HCT116 (cell line): ENCODE measurements at regions not wholly inside any gene's neighbourhood (a gene's known extent, or its start where the extent isn't known, plus 50 kb on each side); places are given as distances from the start of the nearest gene placed in this dataset.

Source experiments
- ATAC-seq: fragments of 200-7000 bp; cut with Tn5 transposase; 2 replicates; pipeline ENCODE4 v1.9.1; 2020; ENCODE audit warnings: mild to moderate bottlenecking, moderate library complexity
- BruUV-seq: library from RNA; stranded (reverse); fragments of 400-500 nt; replicated peaks from 2 replicates; lab custom pipeline; 2021; lab: Mats Ljungman, UMichigan
- CTCF ChIA-PET: fragments of 300-600 bp; sonication (Branson Sonifier 250); formaldehyde crosslinking; loops from one replicate; lab custom pipeline; 2021; ENCODE audit warnings: antibody characterized with exemption; lab: Charles Lee
- POLR2A ChIA-PET: fragments of 300-600, 350-600 bp; sonication (Branson Sonifier 250); formaldehyde crosslinking; loops from one replicate; lab custom pipeline; 2021; ENCODE audit warnings: antibody characterized with exemption; lab: Charles Lee
- RAD21 ChIA-PET, 2 experiments: fragments of 300-600 bp; sonication (Branson Sonifier 250); formaldehyde crosslinking; loops; one replicate each; lab custom pipeline; 2023; ENCODE audit warnings: low total read pairs in 2 of 2; ENCODE audit not compliant: uncharacterized antibody in 2 of 2, unreplicated experiment in 2 of 2, low non-redundant PET in 1 of 2; lab: Charles Lee
- DNase-seq: peaks from one replicate; pipeline ENCODE4 v3.0.0-alpha.2; 2010; ENCODE audit warnings: low read depth, low spot score
- H2AFZ ChIP-seq: fragments of 200-600 bp; shearing (Covaris generic), sonication (generic); 2 replicates; pipeline ENCODE4 v1.6.1; 2017; ENCODE audit warnings: low read depth, mixed run types, mixed read lengths, antibody characterized with exemption, low read length; ENCODE audit not compliant: poor library complexity, severe bottlenecking
- H3K27ac ChIP-seq: 2 replicates; pipeline ENCODE4 v1.5.1; 2012; ENCODE audit warnings: low read depth, low read length
- H3K27me3 ChIP-seq: fragments of 200-600 bp; sonication (generic); 2 replicates; pipeline ENCODE4 v1.6.1; 2016; ENCODE audit warnings: mixed run types, low read length, mixed read lengths; ENCODE audit not compliant: insufficient read depth
- H3K36me3 ChIP-seq, 2 experiments: fragments of 200-500 bp in 1 of 2; fragments of 200-600 bp in 1 of 2; sonication (Bioruptor generic) in 1 of 2; sonication (generic) in 1 of 2; 2 replicates each; pipeline versions ENCODE4 v1.5.1 to v1.6.1; 2014 to 2016; ENCODE audit warnings: low read length in 2 of 2, inconsistent platforms in 1 of 2, mixed read lengths in 1 of 2, mixed run types in 1 of 2; ENCODE audit not compliant: insufficient read depth in 2 of 2, control insufficient read depth in 1 of 2
- H3K4me1 ChIP-seq, 2 experiments: fragments of 200-600 bp in 1 of 2; sonication (generic) in 1 of 2; 2 replicates each; pipeline versions ENCODE4 v1.5.1 to v1.6.1; 2012 to 2017; ENCODE audit warnings: low read length in 2 of 2, inconsistent platforms in 1 of 2, mild to moderate bottlenecking in 1 of 2, mixed read lengths in 1 of 2, mixed run types in 1 of 2, moderate library complexity in 1 of 2; ENCODE audit not compliant: insufficient read depth in 2 of 2, control insufficient read depth in 1 of 2
- H3K4me2 ChIP-seq: fragments of 200-600 bp; sonication (generic); 2 replicates; pipeline ENCODE4 v1.6.1; 2017; ENCODE audit warnings: mixed run types, low read length, mixed read lengths
- H3K4me3 ChIP-seq, 2 experiments: fragments of 200-600 bp in 1 of 2; sonication (generic) in 1 of 2; replicated peaks in 1 of 2; 2 replicates each; pipeline ENCODE4 v1.5.1; 2011 to 2016; ENCODE audit warnings: low read length in 2 of 2, control low read depth in 1 of 2, low read depth in 1 of 2, mild to moderate bottlenecking in 1 of 2, mixed read lengths in 1 of 2, mixed run types in 1 of 2
- H3K79me2 ChIP-seq: fragments of 200-600 bp; sonication (generic); 2 replicates; pipeline ENCODE4 v1.6.1; 2017; ENCODE audit warnings: mild to moderate bottlenecking, mixed run types, low read length, moderate library complexity, mixed read lengths; ENCODE audit not compliant: insufficient read depth
- H3K9ac ChIP-seq: fragments of 200-600 bp; sonication (generic); 2 replicates; pipeline ENCODE4 v1.6.1; 2016; ENCODE audit warnings: low read length, mixed read lengths
- H3K9me2 ChIP-seq: fragments of 200-600 bp; sonication (generic), shearing (Covaris generic); 2 replicates; pipeline ENCODE4 v1.6.1; 2017; ENCODE audit warnings: mixed run types, mild to moderate bottlenecking, moderate library complexity; ENCODE audit not compliant: insufficient read depth
- H3K9me3 ChIP-seq, 2 experiments: fragments of 200-500 bp in 1 of 2; fragments of 200-600 bp in 1 of 2; sonication (Bioruptor generic) in 1 of 2; sonication (generic) in 1 of 2; 2 replicates each; pipeline ENCODE4 v1.6.1; 2014 to 2017; ENCODE audit warnings: low read length in 2 of 2, mixed read lengths in 2 of 2, inconsistent platforms in 1 of 2, low read depth in 1 of 2, mild to moderate bottlenecking in 1 of 2, mixed run types in 1 of 2, moderate library complexity in 1 of 2; ENCODE audit not compliant: control insufficient read depth in 1 of 2, insufficient read depth in 1 of 2
- H4K20me1 ChIP-seq: fragments of 200-600 bp; sonication (generic), shearing (Covaris generic); 2 replicates; pipeline ENCODE4 v1.6.1; 2017; ENCODE audit warnings: mixed run types, mild to moderate bottlenecking, moderate library complexity; ENCODE audit not compliant: insufficient read depth
- CBX3 ChIP-seq: IDR thresholded peaks from 2 replicates; pipeline ENCODE4 v1.6.1; 2012; ENCODE audit warnings: low read depth
- CEBPB ChIP-seq: IDR thresholded peaks from 2 replicates; pipeline ENCODE4 v1.6.1; 2012; ENCODE audit warnings: low read depth
- EGR1 ChIP-seq: IDR thresholded peaks from 2 replicates; pipeline ENCODE4 v1.6.1; 2012; ENCODE audit warnings: low read depth
- POLR2A ChIP-seq: IDR thresholded peaks from 2 replicates; pipeline ENCODE4 v1.7.0; 2011; ENCODE audit warnings: borderline replicate concordance; ENCODE audit not compliant: insufficient read depth, insufficient read length; ENCODE audit errors: extremely low read depth
- SIN3A ChIP-seq: IDR thresholded peaks from 2 replicates; pipeline ENCODE4 v1.6.1; 2012; ENCODE audit warnings: low read depth
- TCF7L2 ChIP-seq: IDR thresholded peaks from 2 replicates; pipeline ENCODE4 v1.7.0; 2011; ENCODE audit warnings: borderline replicate concordance, inconsistent platforms; ENCODE audit not compliant: insufficient read depth, insufficient read length; ENCODE audit errors: extremely low read depth
- YY1 ChIP-seq: IDR thresholded peaks from 2 replicates; pipeline ENCODE4 v1.6.1; 2011; ENCODE audit warnings: low read length, low read depth, moderate library complexity, mild to moderate bottlenecking; ENCODE audit not compliant: insufficient replicate concordance; ENCODE audit errors: extremely low read depth
- intact Hi-C: fragments of 100-400 bp; cut with micrococcal nuclease; formaldehyde crosslinking; loops from 2 replicates; pipeline ENCODE4 v1.10.0; 2022
- TF ChIP-seq, protein P1 (sequence below), 3 experiments: fragments of 200-600 bp in 1 of 3; sonication (generic) in 1 of 3; IDR thresholded peaks in 2 of 3; conservative IDR thresholded peaks in 1 of 3; 2 replicates each; pipeline ENCODE4 v1.5.1; 2012 to 2017; ENCODE audit warnings: low read depth in 2 of 3, low read length in 2 of 3, antibody characterized with exemption in 1 of 3, borderline replicate concordance in 1 of 3, control low read depth in 1 of 3, mild to moderate bottlenecking in 1 of 3, mixed read lengths in 1 of 3, mixed run types in 1 of 3, moderate library complexity in 1 of 3; ENCODE audit not compliant: insufficient read depth in 1 of 3
- TF ChIP-seq, protein P2 (sequence below): IDR thresholded peaks from 2 replicates; pipeline ENCODE4 v1.6.1; 2012

DNA sequence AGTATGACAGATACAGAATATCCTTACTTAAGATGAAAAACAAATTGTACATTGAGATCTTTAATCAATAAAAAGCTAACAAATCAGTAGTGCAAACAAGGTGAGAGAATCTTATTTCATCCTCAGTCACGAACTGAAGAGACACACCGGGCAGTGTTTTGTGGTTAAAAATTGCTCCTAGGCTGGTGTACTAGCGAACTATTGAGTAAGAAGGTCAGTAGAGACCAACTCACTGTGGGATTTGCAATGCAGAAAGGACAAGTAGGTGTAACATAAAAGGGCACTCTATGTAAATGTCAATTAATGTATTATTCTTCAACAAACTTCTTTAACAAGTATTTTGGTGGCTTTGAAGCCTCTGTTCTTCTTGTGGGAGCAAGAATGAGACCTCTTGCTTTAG is 260.2 kb upstream of the PPARGC1A start:
- CTCF ChIA-PET: no interaction called here
- RAD21 ChIA-PET: no interaction called here
- Histone ChIP-seq H3K36me3 (no peaks in the 10 kb centered on the region), H3K79me2 (no peaks in the 10 kb centered on the region), H3K9me2 (no peaks in the 10 kb centered on the region), H3K4me2 (no peak overlapping the region), H3K27ac (no peak overlapping the region), H3K4me3 (no peak overlapping the region), H3K4me1 (no peaks in the 10 kb centered on the region), H3K27me3 (no peaks in the 10 kb centered on the region), H3K9me3 (peaks cover 0 to 6% of the 10 kb centered on the region in 2 experiments; a peak in 1 of 4 replicates), H4K20me1 (no peaks in the 10 kb centered on the region), H2AFZ (no peak overlapping the region), H3K9ac (no peak overlapping the region)
- TF ChIP-seq, protein P1, sequence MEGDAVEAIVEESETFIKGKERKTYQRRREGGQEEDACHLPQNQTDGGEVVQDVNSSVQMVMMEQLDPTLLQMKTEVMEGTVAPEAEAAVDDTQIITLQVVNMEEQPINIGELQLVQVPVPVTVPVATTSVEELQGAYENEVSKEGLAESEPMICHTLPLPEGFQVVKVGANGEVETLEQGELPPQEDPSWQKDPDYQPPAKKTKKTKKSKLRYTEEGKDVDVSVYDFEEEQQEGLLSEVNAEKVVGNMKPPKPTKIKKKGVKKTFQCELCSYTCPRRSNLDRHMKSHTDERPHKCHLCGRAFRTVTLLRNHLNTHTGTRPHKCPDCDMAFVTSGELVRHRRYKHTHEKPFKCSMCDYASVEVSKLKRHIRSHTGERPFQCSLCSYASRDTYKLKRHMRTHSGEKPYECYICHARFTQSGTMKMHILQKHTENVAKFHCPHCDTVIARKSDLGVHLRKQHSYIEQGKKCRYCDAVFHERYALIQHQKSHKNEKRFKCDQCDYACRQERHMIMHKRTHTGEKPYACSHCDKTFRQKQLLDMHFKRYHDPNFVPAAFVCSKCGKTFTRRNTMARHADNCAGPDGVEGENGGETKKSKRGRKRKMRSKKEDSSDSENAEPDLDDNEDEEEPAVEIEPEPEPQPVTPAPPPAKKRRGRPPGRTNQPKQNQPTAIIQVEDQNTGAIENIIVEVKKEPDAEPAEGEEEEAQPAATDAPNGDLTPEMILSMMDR (IDR thresholded peaks at IDR 0.05 in 2 of 3, conservative IDR thresholded peaks at IDR 0.05 in 1 of 3; ENCODE audit: borderline replicate concordance in 1 of 3, insufficient read depth in 1 of 3, low read depth in 2 of 3, low read length in 2 of 3): no peak
- TF ChIP-seq POLR2A (no peak), YY1 (no peak), TCF7L2 (no peak), CEBPB (no peak), EGR1 (no peak), SIN3A (no peak)
- no peak for ATAC-seq
- DNase-seq: no peak
- BruUV-seq: no TSS peak
- POLR2A ChIA-PET: no interaction called here
- intact Hi-C loops: no loop called here

DNA sequence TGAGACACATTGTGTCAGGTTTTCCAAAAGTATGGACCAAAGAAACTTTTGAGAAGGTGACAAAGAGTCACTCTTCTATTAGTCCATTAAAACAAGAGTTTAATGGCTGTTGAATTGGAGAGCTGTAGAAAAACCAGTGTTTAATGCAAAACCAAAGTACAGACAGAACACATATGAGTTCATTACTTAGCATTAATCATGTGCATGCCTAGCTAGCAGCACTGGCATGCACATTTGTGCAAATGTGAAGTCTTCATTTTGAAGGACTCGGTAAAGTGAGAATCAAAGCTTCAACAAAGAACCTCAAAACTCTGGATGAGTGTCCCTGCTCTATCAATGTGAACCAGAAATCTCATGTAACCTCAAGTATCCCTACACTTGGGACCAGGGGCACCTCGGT is 256.3 kb upstream of the PPARGC1A start:
- ATAC-seq (no peak), DNase-seq (no peak)
- TF ChIP-seq, protein P2, sequence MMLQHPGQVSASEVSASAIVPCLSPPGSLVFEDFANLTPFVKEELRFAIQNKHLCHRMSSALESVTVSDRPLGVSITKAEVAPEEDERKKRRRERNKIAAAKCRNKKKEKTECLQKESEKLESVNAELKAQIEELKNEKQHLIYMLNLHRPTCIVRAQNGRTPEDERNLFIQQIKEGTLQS: no peak
- no peak for TF ChIP-seq CBX3
- Histone ChIP-seq H3K9me3 (peaks cover 0 to 3% of the 10 kb centered on the region in 2 experiments; a peak in 1 of 4 replicates), H3K4me2 (no peak overlapping the region), H4K20me1 (no peaks in the 10 kb centered on the region), H3K9ac (no peak overlapping the region), H3K9me2 (no peaks in the 10 kb centered on the region), H3K79me2 (no peaks in the 10 kb centered on the region), H3K4me1 (no peaks in the 10 kb centered on the region), H3K27me3 (no peaks in the 10 kb centered on the region), H3K27ac (no peak overlapping the region), H3K4me3 (no peak overlapping the region), H2AFZ (no peak overlapping the region), H3K36me3 (no peaks in the 10 kb centered on the region)
- BruUV-seq: no TSS peak
- ChIA-PET RAD21 (no interaction called here), POLR2A (no interaction called here), CTCF (no interaction called here)
- intact Hi-C loops: no loop called here
